ENCODE measurements at regions not wholly inside any gene's neighbourhood (a gene's known extent, or its start where the extent isn't known, plus 50 kb on each side); places are given as distances from the start of the nearest gene placed in this dataset.

DNA sequence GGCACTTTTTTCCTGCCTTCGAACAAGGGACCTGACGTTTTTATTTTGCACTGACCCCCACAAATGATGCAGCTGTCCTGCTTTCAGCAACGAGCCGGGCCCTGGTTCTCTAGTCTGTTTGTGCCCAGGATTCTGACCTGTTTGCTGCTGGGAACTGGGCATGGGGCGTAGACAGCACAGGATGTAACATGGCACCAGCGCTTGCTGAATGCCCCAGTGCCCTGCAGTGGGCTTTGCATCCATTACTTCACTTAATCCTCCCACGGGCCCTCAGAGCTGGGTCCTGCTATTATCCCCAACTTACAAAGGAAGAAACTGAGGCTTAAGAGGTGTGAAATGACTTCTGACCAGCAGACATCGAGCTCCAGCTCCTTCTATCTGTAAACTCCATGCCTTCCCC lies 80.4 kb upstream of the PMEPA1 start:
- TF ChIP-seq, protein P1, sequence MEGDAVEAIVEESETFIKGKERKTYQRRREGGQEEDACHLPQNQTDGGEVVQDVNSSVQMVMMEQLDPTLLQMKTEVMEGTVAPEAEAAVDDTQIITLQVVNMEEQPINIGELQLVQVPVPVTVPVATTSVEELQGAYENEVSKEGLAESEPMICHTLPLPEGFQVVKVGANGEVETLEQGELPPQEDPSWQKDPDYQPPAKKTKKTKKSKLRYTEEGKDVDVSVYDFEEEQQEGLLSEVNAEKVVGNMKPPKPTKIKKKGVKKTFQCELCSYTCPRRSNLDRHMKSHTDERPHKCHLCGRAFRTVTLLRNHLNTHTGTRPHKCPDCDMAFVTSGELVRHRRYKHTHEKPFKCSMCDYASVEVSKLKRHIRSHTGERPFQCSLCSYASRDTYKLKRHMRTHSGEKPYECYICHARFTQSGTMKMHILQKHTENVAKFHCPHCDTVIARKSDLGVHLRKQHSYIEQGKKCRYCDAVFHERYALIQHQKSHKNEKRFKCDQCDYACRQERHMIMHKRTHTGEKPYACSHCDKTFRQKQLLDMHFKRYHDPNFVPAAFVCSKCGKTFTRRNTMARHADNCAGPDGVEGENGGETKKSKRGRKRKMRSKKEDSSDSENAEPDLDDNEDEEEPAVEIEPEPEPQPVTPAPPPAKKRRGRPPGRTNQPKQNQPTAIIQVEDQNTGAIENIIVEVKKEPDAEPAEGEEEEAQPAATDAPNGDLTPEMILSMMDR (IDR thresholded peaks at IDR 0.05; ENCODE audit: low read depth, low read length) = no peak
- no peak for TF ChIP-seq EZH2phosphoT487 (IDR thresholded peaks at IDR 0.05; ENCODE audit: low read depth)
